ENCODE measurements at regions not wholly inside any gene's neighbourhood (a gene's known extent, or its start where the extent isn't known, plus 50 kb on each side); places are given as distances from the start of the nearest gene placed in this dataset.

GRCh38 chr13:69553976-69554375 is 553.6 kb upstream of the ATXN8OS start:
- H4K20me1 ChIP-seq (replicated peaks; ENCODE audit: control insufficient read depth, insufficient read depth, low read length) = no peaks in the 10 kb centered on the region
- in situ Hi-C loops (cut with MboI) (no loop called here), intact Hi-C loops (cut with micrococcal nuclease) (no loop called here)
- no peak overlapping the region for H3K4me3 ChIP-seq
- BruUV-seq (replicated peaks) = no TSS peak
- no peak for FAIRE-seq
- no peak for ATAC-seq
- 0% methylated on average over 2 of the region's 2 CpGs for WGBS (ENCODE audit: insufficient coverage, low coverage, missing lambda C conversion rate)
- H2AFZ ChIP-seq (ENCODE audit: low read depth, low read length) = no peak overlapping the region
- H3K36me3 ChIP-seq (ENCODE audit: control insufficient read depth, insufficient read depth, low read length) = no peaks in the 10 kb centered on the region
- no peak for DNase-seq (ENCODE audit: extremely low read depth in 1 of 4, low spot score in 3 of 4)
- H3K27ac ChIP-seq (ENCODE audit: extremely low read depth, low read depth, low read length) = no peak overlapping the region
- CTCF ChIA-PET (ENCODE audit: low intra/inter-chr PET ratio) = no interaction called here
- TF ChIP-seq THRB (CRISPR knock-in tag; conservative IDR thresholded peaks at IDR 0.05) (no peak), HCFC1 (IDR thresholded peaks at IDR 0.05; ENCODE audit: low read depth, low read length) (no peak), NFIX (CRISPR knock-in tag; IDR thresholded peaks at IDR 0.05; ENCODE audit: low read depth) (no peak), NCOR1 (IDR thresholded peaks at IDR 0.05) (no peak), HMGN3 (IDR thresholded peaks at IDR 0.05; ENCODE audit: borderline replicate concordance, extremely low read depth, insufficient read length, low read depth, low read length) (no peak), ZKSCAN3 (CRISPR knock-in tag; IDR thresholded peaks at IDR 0.05) (no peak), PML (IDR thresholded peaks at IDR 0.05; ENCODE audit: low read length) (no peak), STAT5A (IDR thresholded peaks at IDR 0.05; ENCODE audit: borderline replicate concordance, low read length) (no peak), SAP30 (IDR thresholded peaks at IDR 0.05; ENCODE audit: borderline replicate concordance, insufficient read depth, low read depth, low read length, poor library complexity, severe bottlenecking) (no peak), RBBP5 (IDR thresholded peaks at IDR 0.05; ENCODE audit: borderline replicate concordance, insufficient read depth, low read length, poor library complexity, severe bottlenecking) (no peak)
- H3K4me2 ChIP-seq (ENCODE audit: insufficient read depth, low read length) = no peak overlapping the region
- H3K79me2 ChIP-seq (ENCODE audit: control insufficient read depth, insufficient read depth, low read length) = no peaks in the 10 kb centered on the region
- POLR2A ChIA-PET = no interaction called here
- no peaks in the 10 kb centered on the region for H3K9me1 ChIP-seq (ENCODE audit: control insufficient read depth, insufficient read depth, low read length)
- H3K9me3 ChIP-seq (replicated peaks; ENCODE audit: control insufficient read depth, insufficient read depth, low read depth, low read length) = no peaks in the 10 kb centered on the region
- H3K9ac ChIP-seq (ENCODE audit: insufficient read depth in 1 of 2, low read depth in 2 of 2, low read length in 2 of 2) = no peak overlapping the region
- no peaks in the 10 kb centered on the region for H3K4me1 ChIP-seq (replicated peaks in 1 of 2; ENCODE audit: control insufficient read depth in 2 of 2, insufficient read depth in 2 of 2, low read length in 2 of 2)
- H3K27me3 ChIP-seq (ENCODE audit: control insufficient read depth in 2 of 2, insufficient read depth in 2 of 2, low read length in 2 of 2) = no peaks in the 10 kb centered on the region

Measured in K562 (cell line).